ENCODE measurements at regions not wholly inside any gene's neighbourhood (a gene's known extent, or its start where the extent isn't known, plus 50 kb on each side); places are given as distances from the start of the nearest gene placed in this dataset.

GRCh38 chr4:112061207-112061817 lies 83.9 kb upstream of the FAM241A start:
- intact Hi-C loops (cut with micrococcal nuclease; ENCODE audit: unreplicated experiment), result no loop called here
- H3K9ac ChIP-seq (ENCODE audit: control insufficient read depth, insufficient read depth, low read length), result no peak overlapping the region
- in situ Hi-C loops (cut with MboI), result no loop called here
- ChIA-PET POLR2A (no interaction called here), SMC1A (ENCODE audit: uncharacterized antibody, unreplicated experiment) (interaction anchor here (1.3 to 2.4 kb wide), 2 partner anchors 119 to 123 kb away, joined by 3 to 12 read pairs; no protein-coding TSS in a partner anchor), RAD21 (ENCODE audit: unreplicated experiment) (interaction anchor here (0.9 to 2.6 kb wide), 3 partner anchors 117 to 463 kb away, joined by 3 to 25 read pairs (median 4); no protein-coding TSS in a partner anchor), CTCF (interaction anchor here (1.3 to 1.7 kb wide), 3 partner anchors 30 to 420 kb away, joined by 3 to 16 read pairs (median 7); no protein-coding TSS in a partner anchor)
- no peaks in the 10 kb centered on the region for H3K79me2 ChIP-seq (ENCODE audit: control insufficient read depth, insufficient read depth, low read length)
- no peak overlapping the region for H3K4me2 ChIP-seq (ENCODE audit: control insufficient read depth, insufficient read depth)
- 26% methylated on average over 2 of the region's 2 CpGs for WGBS (ENCODE audit: insufficient coverage, insufficient replicate concordance, low lambda C conversion rate, missing lambda C conversion rate)
- H4K20me1 ChIP-seq (ENCODE audit: control insufficient read depth, insufficient read depth), result no peaks in the 10 kb centered on the region
- H3K4me1 ChIP-seq (ENCODE audit: control insufficient read depth, insufficient read depth, low read length), result no peaks in the 10 kb centered on the region
- DNase-seq (ENCODE audit: low read depth, low spot score) (no peak), FAIRE-seq (no peak), ATAC-seq (no peak)
- TF ChIP-seq ZNF687 (IDR thresholded peaks at IDR 0.05) (no peak), RCOR1 (conservative IDR thresholded peaks at IDR 0.05; ENCODE audit: low read depth, low read length) (no peak), MLLT1 (IDR thresholded peaks at IDR 0.05) (no peak), ZBED1 (IDR thresholded peaks at IDR 0.05; ENCODE audit: borderline replicate concordance) (no peak), ESRRA (IDR thresholded peaks at IDR 0.05; ENCODE audit: low read length) (no peak), SMARCA5 (IDR thresholded peaks at IDR 0.05) (no peak), POU2F2 (IDR thresholded peaks at IDR 0.05; ENCODE audit: borderline replicate concordance, low read depth, low read length) (no peak), HDGF (IDR thresholded peaks at IDR 0.05) (no peak)
- TF ChIP-seq, protein P1, sequence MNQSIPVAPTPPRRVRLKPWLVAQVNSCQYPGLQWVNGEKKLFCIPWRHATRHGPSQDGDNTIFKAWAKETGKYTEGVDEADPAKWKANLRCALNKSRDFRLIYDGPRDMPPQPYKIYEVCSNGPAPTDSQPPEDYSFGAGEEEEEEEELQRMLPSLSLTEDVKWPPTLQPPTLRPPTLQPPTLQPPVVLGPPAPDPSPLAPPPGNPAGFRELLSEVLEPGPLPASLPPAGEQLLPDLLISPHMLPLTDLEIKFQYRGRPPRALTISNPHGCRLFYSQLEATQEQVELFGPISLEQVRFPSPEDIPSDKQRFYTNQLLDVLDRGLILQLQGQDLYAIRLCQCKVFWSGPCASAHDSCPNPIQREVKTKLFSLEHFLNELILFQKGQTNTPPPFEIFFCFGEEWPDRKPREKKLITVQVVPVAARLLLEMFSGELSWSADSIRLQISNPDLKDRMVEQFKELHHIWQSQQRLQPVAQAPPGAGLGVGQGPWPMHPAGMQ (IDR thresholded peaks at IDR 0.05; ENCODE audit: borderline replicate concordance), result no peak
- H3K27me3 ChIP-seq (replicated peaks in 1 of 2; ENCODE audit: control insufficient read depth in 2 of 2, insufficient read depth in 2 of 2, low read length in 1 of 2), result no peaks in the 10 kb centered on the region
- no peak overlapping the region for H3K4me3 ChIP-seq
- H3K36me3 ChIP-seq (ENCODE audit: control insufficient read depth in 2 of 2, insufficient read depth in 2 of 2, low read length in 1 of 2), result no peaks in the 10 kb centered on the region
- no peak overlapping the region for H3K27ac ChIP-seq (ENCODE audit: control insufficient read depth, insufficient read depth)
- no TSS peak for BruUV-seq (replicated peaks)
- no peak overlapping the region for H2AFZ ChIP-seq (ENCODE audit: control insufficient read depth, low read depth, low read length)
- no peaks in the 10 kb centered on the region for H3K9me3 ChIP-seq (replicated peaks; ENCODE audit: control insufficient read depth, insufficient read depth, low read length)
